Right atrium auricular region (tissue), 2 donors: ENCODE measurements at regions not wholly inside any gene's neighbourhood (a gene's known extent, or its start where the extent isn't known, plus 50 kb on each side); places are given as distances from the start of the nearest gene placed in this dataset.

Source experiments
- DNase-seq: peaks from one replicate; pipeline ENCODE4 v3.0.0-alpha.2; 2019; ENCODE audit warnings: low spot score
- H3K27ac ChIP-seq, 2 donors: fragments of 200-600 bp; sonication (generic); 1 replicate in 1 of 2; 2 replicates in 1 of 2; pipeline ENCODE4 v1.5.1; 2016 to 2019
- H3K27me3 ChIP-seq, 2 donors: fragments of 200-600 bp; sonication (generic); one replicate each; pipeline versions ENCODE4 v1.5.1 to v1.6.0; 2017 to 2019
- H3K36me3 ChIP-seq: fragments of 200-600 bp; sonication (generic); one replicate; pipeline ENCODE4 v1.5.1; 2016
- H3K4me1 ChIP-seq, 2 donors: fragments of 200-600 bp; sonication (generic); one replicate each; pipeline versions ENCODE4 v1.5.1 to v1.6.0; 2017 to 2019
- H3K4me3 ChIP-seq, 2 donors: fragments of 200-600 bp; sonication (generic); 1 replicate in 1 of 2; 2 replicates in 1 of 2; pipeline ENCODE4 v1.5.1; 2017 to 2019; ENCODE audit warnings: mild to moderate bottlenecking in 1 of 2, moderate library complexity in 1 of 2
- H3K9me3 ChIP-seq, 2 donors: fragments of 200-600 bp; sonication (generic); one replicate each; pipeline ENCODE4 v1.5.1; 2019
- TF ChIP-seq, protein P1 (sequence below), 2 donors: fragments of 200-600 bp; sonication (generic); IDR thresholded peaks; one replicate each; pipeline ENCODE4 v1.5.1; 2019; ENCODE audit warnings: antibody characterized with exemption in 2 of 2

DNA sequence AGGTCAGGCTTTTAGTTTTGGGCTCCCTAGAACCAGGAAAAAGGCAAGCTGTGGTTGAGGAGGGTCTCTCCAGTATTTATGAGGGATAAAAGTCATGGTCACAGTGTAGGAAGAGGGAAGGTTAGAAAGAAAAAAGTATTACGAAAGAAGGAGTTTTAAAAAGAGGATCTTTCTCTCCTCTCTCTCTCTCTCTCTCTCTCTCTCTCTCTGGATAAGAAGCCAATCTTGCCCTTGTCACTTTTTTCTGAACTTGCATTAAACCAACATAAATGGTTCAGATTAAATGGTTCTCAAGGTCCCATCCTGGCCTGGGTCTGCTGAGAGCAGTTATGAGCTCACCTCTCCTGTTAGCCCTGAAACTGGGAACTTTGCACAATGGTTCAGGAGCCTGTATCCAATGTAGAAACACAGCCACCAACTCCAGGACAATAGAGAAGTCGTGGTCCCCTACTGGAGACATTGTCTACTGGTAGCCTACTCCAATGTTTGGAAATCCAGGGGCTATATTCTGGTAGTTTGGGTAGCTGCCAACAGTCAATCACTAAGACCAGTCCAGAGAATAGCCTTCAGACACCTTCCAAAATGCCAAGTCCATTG is 131.9 kb downstream of the DAD1 start:
- Histone ChIP-seq H3K4me3 (no peak overlapping the region), H3K9me3 (no peaks in the 10 kb centered on the region), H3K36me3 (no peaks in the 10 kb centered on the region), H3K4me1 (no peaks in the 10 kb centered on the region), H3K27me3 (no peaks in the 10 kb centered on the region), H3K27ac (no peak overlapping the region)
- TF ChIP-seq, protein P1, sequence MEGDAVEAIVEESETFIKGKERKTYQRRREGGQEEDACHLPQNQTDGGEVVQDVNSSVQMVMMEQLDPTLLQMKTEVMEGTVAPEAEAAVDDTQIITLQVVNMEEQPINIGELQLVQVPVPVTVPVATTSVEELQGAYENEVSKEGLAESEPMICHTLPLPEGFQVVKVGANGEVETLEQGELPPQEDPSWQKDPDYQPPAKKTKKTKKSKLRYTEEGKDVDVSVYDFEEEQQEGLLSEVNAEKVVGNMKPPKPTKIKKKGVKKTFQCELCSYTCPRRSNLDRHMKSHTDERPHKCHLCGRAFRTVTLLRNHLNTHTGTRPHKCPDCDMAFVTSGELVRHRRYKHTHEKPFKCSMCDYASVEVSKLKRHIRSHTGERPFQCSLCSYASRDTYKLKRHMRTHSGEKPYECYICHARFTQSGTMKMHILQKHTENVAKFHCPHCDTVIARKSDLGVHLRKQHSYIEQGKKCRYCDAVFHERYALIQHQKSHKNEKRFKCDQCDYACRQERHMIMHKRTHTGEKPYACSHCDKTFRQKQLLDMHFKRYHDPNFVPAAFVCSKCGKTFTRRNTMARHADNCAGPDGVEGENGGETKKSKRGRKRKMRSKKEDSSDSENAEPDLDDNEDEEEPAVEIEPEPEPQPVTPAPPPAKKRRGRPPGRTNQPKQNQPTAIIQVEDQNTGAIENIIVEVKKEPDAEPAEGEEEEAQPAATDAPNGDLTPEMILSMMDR (IDR thresholded peaks at IDR 0.05): no peak
- DNase-seq: no peak

DNA sequence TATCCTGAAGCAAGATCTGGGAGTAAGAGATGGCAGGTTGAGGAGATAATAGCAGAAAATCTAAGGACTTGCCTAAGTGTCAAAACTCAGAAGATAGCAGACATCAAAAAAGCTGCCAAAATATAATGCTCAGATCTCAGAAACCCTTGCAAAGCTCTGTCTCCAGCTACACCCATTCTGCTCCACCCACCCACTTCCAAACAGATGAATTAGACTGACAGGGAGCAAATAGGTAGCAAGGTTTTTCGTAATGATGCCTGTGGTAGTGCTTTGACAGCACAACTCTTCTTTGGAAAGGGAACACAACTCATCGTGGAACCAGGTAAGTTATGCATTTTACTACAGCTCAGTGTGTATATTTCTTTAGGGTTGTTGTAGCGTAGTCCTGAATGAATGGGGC is 132.6 kb downstream of the DAD1 start:
- no peaks in the 10 kb centered on the region for H3K27me3 ChIP-seq
- TF ChIP-seq, protein P1 (IDR thresholded peaks at IDR 0.05): no peak
- no peak overlapping the region for H3K27ac ChIP-seq
- no peaks in the 10 kb centered on the region for H3K36me3 ChIP-seq
- H3K4me1 ChIP-seq: no peaks in the 10 kb centered on the region
- no peak overlapping the region for H3K4me3 ChIP-seq
- no peaks in the 10 kb centered on the region for H3K9me3 ChIP-seq
- no peak for DNase-seq

DNA sequence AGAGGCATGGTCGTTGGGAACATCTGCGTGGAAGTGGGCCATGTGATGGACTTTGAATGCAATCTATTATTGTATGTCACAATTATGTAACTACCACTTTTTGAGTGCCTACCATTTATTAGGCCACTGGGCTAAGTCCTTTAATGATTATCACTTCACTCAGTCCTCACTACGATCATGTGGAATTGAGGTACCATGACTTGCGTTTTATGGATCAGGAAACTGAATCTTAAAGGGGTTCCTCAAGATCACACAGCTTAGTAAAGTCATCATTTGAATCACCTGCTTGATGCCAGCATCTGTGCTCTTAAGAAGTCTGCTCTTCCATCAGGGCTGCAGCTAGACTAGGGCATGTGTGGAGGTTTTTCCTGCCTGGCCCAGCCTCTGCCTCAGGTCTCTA is 136.7 kb downstream of the DAD1 start:
- no peak overlapping the region for H3K27ac ChIP-seq
- H3K27me3 ChIP-seq: no peaks in the 10 kb centered on the region
- TF ChIP-seq, protein P1 (IDR thresholded peaks at IDR 0.05): no peak
- H3K36me3 ChIP-seq: no peaks in the 10 kb centered on the region
- no peak for DNase-seq
- no peaks in the 10 kb centered on the region for H3K9me3 ChIP-seq
- H3K4me3 ChIP-seq: no peak overlapping the region
- peaks cover 0 to 12% of the 10 kb centered on the region in 2 donors for H3K4me1 ChIP-seq

DNA sequence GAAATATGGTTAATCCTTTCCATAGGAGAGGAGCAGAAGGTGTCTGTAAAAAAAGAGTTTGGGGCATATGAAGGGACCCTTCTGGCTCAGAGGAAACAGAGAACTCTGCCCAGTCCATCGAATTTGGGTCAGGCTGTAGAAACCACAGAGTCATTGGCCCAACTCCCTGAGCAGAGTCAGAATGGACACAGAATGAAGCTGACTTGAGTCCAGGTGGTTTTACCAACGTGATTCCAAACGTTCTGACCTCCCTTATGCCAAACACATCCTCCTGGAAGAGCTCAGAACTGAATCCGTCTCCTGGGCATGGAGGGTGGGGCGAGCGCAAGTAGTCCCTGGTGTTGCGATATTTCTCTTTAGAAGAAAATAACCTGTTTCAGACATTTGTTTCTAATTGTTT is 138.8 kb downstream of the DAD1 start:
- Histone ChIP-seq H3K4me3 (no peak overlapping the region), H3K36me3 (no peaks in the 10 kb centered on the region), H3K27ac (no peak overlapping the region), H3K4me1 (peaks cover 0 to 12% of the 10 kb centered on the region in 2 donors), H3K9me3 (no peaks in the 10 kb centered on the region), H3K27me3 (no peaks in the 10 kb centered on the region)
- DNase-seq: no peak
- TF ChIP-seq, protein P1 (IDR thresholded peaks at IDR 0.05): no peak

- Histone ChIP-seq H3K27me3 (no peaks in the 10 kb centered on the region), H3K36me3 (no peaks in the 10 kb centered on the region), H3K9me3 (no peaks in the 10 kb centered on the region), H3K4me1 (peaks cover 0 to 12% of the 10 kb centered on the region in 2 donors), H3K4me3 (no peak overlapping the region), H3K27ac (no peak overlapping the region)
- TF ChIP-seq, protein P1 (IDR thresholded peaks at IDR 0.05): no peak
- DNase-seq: no peak
Measured at GRCh38 chr14:22449600-22449905, 139.5 kb downstream of the DAD1 start.

- no peaks in the 10 kb centered on the region for H3K9me3 ChIP-seq
- TF ChIP-seq, protein P1 (IDR thresholded peaks at IDR 0.05): no peak
- H3K4me3 ChIP-seq: no peak overlapping the region
- peaks cover 0 to 12% of the 10 kb centered on the region in 2 donors for H3K4me1 ChIP-seq
- peak overlapping the region in 1 of 2 donors; percentile 33 for H3K27ac ChIP-seq
- no peaks in the 10 kb centered on the region for H3K27me3 ChIP-seq
- no peak for DNase-seq
- no peaks in the 10 kb centered on the region for H3K36me3 ChIP-seq
Measured at GRCh38 chr14:22448905-22449599, 140.0 kb downstream of the DAD1 start.
